ENCODE measurements at regions not wholly inside any gene's neighbourhood (a gene's known extent, or its start where the extent isn't known, plus 50 kb on each side); places are given as distances from the start of the nearest gene placed in this dataset.

- Histone ChIP-seq H3K36me3 (ENCODE audit: insufficient read depth, low read length) (no peaks in the 10 kb centered on the region), H3K9ac (ENCODE audit: low read depth, low read length) (no peak overlapping the region), H3K27me3 (ENCODE audit: insufficient read depth, low read length, poor library complexity) (peaks cover 8% of the 10 kb centered on the region), H3K4me2 (ENCODE audit: insufficient read depth, low read length) (no peak overlapping the region), H3K4me3 (ENCODE audit: low read depth in 1 of 2, low read length in 2 of 2) (no peak overlapping the region), H3K27ac (ENCODE audit: low read length) (no peak overlapping the region), H3K79me2 (ENCODE audit: insufficient read depth, low read length) (no peaks in the 10 kb centered on the region), H3K4me1 (ENCODE audit: insufficient read depth, low read length) (no peaks in the 10 kb centered on the region), H2AFZ (ENCODE audit: low read depth, low read length) (no peak overlapping the region), H4K20me1 (ENCODE audit: insufficient read depth, low read length) (no peaks in the 10 kb centered on the region; the same call in 1 of the 2 replicates), H3K9me3 (ENCODE audit: insufficient read depth, low read length, severe bottlenecking) (no peaks in the 10 kb centered on the region)
- DNase-seq (no peak), ATAC-seq (ENCODE audit: insufficient read depth, low read depth) (no peak)
- TF ChIP-seq, protein P1, sequence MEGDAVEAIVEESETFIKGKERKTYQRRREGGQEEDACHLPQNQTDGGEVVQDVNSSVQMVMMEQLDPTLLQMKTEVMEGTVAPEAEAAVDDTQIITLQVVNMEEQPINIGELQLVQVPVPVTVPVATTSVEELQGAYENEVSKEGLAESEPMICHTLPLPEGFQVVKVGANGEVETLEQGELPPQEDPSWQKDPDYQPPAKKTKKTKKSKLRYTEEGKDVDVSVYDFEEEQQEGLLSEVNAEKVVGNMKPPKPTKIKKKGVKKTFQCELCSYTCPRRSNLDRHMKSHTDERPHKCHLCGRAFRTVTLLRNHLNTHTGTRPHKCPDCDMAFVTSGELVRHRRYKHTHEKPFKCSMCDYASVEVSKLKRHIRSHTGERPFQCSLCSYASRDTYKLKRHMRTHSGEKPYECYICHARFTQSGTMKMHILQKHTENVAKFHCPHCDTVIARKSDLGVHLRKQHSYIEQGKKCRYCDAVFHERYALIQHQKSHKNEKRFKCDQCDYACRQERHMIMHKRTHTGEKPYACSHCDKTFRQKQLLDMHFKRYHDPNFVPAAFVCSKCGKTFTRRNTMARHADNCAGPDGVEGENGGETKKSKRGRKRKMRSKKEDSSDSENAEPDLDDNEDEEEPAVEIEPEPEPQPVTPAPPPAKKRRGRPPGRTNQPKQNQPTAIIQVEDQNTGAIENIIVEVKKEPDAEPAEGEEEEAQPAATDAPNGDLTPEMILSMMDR (IDR thresholded peaks at IDR 0.05; ENCODE audit: borderline replicate concordance, extremely low read depth, low read length, poor library complexity, severe bottlenecking) = no peak
- TF ChIP-seq EZH2 (IDR thresholded peaks at IDR 0.05; ENCODE audit: borderline replicate concordance, low read depth, low read length, severe bottlenecking) = no peak
Observed at GRCh38 chr2:238502088-238502810, 75.5 kb downstream of the ASB1 start.

GRCh38 chr2:238502956-238503791 is 76.4 kb downstream of the ASB1 start:
- H3K27me3 ChIP-seq (ENCODE audit: insufficient read depth, low read length, poor library complexity) = peaks cover 8% of the 10 kb centered on the region
- no peaks in the 10 kb centered on the region; the same call in 1 of the 2 replicates for H4K20me1 ChIP-seq (ENCODE audit: insufficient read depth, low read length)
- no peaks in the 10 kb centered on the region for H3K9me3 ChIP-seq (ENCODE audit: insufficient read depth, low read length, severe bottlenecking)
- DNase-seq (no peak), ATAC-seq (ENCODE audit: insufficient read depth, low read depth) (no peak)
- H3K9ac ChIP-seq (ENCODE audit: low read depth, low read length) = no peak overlapping the region
- H3K79me2 ChIP-seq (ENCODE audit: insufficient read depth, low read length) = no peaks in the 10 kb centered on the region
- H3K4me2 ChIP-seq (ENCODE audit: insufficient read depth, low read length) = no peak overlapping the region
- H2AFZ ChIP-seq (ENCODE audit: low read depth, low read length) = no peak overlapping the region
- H3K4me1 ChIP-seq (ENCODE audit: insufficient read depth, low read length) = no peaks in the 10 kb centered on the region
- no peaks in the 10 kb centered on the region for H3K36me3 ChIP-seq (ENCODE audit: insufficient read depth, low read length)
- no peak overlapping the region for H3K27ac ChIP-seq (ENCODE audit: low read length)
- TF ChIP-seq, protein P1 (IDR thresholded peaks at IDR 0.05; ENCODE audit: borderline replicate concordance, extremely low read depth, low read length, poor library complexity, severe bottlenecking) = no peak
- TF ChIP-seq EZH2 (IDR thresholded peaks at IDR 0.05; ENCODE audit: borderline replicate concordance, low read depth, low read length, severe bottlenecking) = no peak
- no peak overlapping the region for H3K4me3 ChIP-seq (ENCODE audit: low read depth in 1 of 2, low read length in 2 of 2)

DNA sequence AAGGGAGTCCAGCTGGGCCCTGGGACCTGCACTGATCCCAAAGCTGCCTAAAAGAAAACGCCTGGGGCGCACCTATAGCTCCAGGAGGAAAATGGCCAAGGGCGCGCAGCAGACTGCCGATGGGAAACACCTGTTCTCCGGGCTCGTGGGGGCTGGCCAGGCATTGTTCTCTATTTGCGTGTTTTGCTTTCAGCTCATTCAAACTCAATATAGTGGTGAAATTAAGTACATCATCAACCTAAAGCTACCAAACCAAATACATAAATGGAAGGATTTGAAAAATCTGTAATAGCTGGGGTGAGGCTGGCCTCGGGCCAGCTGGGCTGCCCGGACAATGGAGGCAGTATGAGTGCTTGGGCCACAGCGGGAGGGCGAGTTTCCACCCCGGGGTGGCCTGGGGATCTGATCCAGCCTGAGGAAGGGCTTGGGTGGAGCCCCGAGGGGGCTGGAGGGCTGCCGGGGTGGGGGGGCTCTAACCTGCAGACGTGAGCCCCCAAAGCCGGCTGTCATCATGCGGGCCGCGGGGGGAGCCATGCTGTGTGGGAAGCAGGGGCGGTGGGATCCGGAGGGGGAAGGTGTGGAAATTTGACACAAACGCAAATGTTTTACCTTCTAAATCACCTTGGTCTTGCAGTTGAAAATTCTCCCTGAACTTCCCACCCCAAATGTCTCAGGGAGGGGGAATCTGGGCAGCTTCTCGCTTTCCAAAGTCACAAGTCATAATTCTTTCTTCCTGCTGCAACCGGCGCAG is 77.6 kb downstream of the ASB1 start:
- ATAC-seq (ENCODE audit: insufficient read depth, low read depth) (no peak), DNase-seq (no peak)
- Histone ChIP-seq H3K4me2 (ENCODE audit: insufficient read depth, low read length) (no peak overlapping the region), H2AFZ (ENCODE audit: low read depth, low read length) (no peak overlapping the region), H3K9me3 (ENCODE audit: insufficient read depth, low read length, severe bottlenecking) (no peaks in the 10 kb centered on the region), H3K9ac (ENCODE audit: low read depth, low read length) (no peak overlapping the region), H3K4me3 (ENCODE audit: low read depth in 1 of 2, low read length in 2 of 2) (no peak overlapping the region), H3K36me3 (ENCODE audit: insufficient read depth, low read length) (no peaks in the 10 kb centered on the region), H3K27ac (ENCODE audit: low read length) (no peak overlapping the region), H4K20me1 (ENCODE audit: insufficient read depth, low read length) (no peaks in the 10 kb centered on the region; the same call in 1 of the 2 replicates), H3K4me1 (ENCODE audit: insufficient read depth, low read length) (no peaks in the 10 kb centered on the region), H3K79me2 (ENCODE audit: insufficient read depth, low read length) (no peaks in the 10 kb centered on the region), H3K27me3 (ENCODE audit: insufficient read depth, low read length, poor library complexity) (peaks cover 13% of the 10 kb centered on the region)
- TF ChIP-seq, protein P1 (IDR thresholded peaks at IDR 0.05; ENCODE audit: borderline replicate concordance, extremely low read depth, low read length, poor library complexity, severe bottlenecking) = no peak
- TF ChIP-seq EZH2 (IDR thresholded peaks at IDR 0.05; ENCODE audit: borderline replicate concordance, low read depth, low read length, severe bottlenecking) = no peak

All from DND-41 (cell line).